ENCODE measurements at regions not wholly inside any gene's neighbourhood (a gene's known extent, or its start where the extent isn't known, plus 50 kb on each side); places are given as distances from the start of the nearest gene placed in this dataset.

GRCh38 chr9:82572146-82572545 lies 490.8 kb downstream of the RASEF start:
- Mint-ChIP-seq H3K36me3 (no peaks in the 10 kb centered on the region), H3K4me3 (no peak overlapping the region), H3K27me3 (no peaks in the 10 kb centered on the region), H3K9me3 (peaks cover 4% of the 10 kb centered on the region), H3K27ac (no peak overlapping the region), H3K4me1 (no peaks in the 10 kb centered on the region)
- CTCF ChIA-PET: no interaction called here
- DNase-seq: no peak

GRCh38 chr9:82574911-82575310 lies 488.0 kb downstream of the RASEF start:
- H3K27ac Mint-ChIP-seq: no peak overlapping the region
- CTCF ChIA-PET: no interaction called here
- no peaks in the 10 kb centered on the region for H3K4me1 Mint-ChIP-seq
- H3K27me3 Mint-ChIP-seq: no peaks in the 10 kb centered on the region
- H3K4me3 Mint-ChIP-seq: no peak overlapping the region
- no peaks in the 10 kb centered on the region for H3K36me3 Mint-ChIP-seq
- no peak for DNase-seq
- H3K9me3 Mint-ChIP-seq: peaks cover 4% of the 10 kb centered on the region

- H3K4me3 Mint-ChIP-seq: no peak overlapping the region
- H3K27ac Mint-ChIP-seq: no peak overlapping the region
- H3K9me3 Mint-ChIP-seq: peaks cover 7% of the 10 kb centered on the region
- CTCF ChIA-PET: no interaction called here
- no peak for DNase-seq
- no peaks in the 10 kb centered on the region for H3K36me3 Mint-ChIP-seq
- no peaks in the 10 kb centered on the region for H3K4me1 Mint-ChIP-seq
- no peaks in the 10 kb centered on the region for H3K27me3 Mint-ChIP-seq
Observed at GRCh38 chr9:82580921-82581320, 482.0 kb downstream of the RASEF start.

- no peak for DNase-seq
- CTCF ChIA-PET: no interaction called here
- Mint-ChIP-seq H3K4me3 (no peak overlapping the region), H3K36me3 (no peaks in the 10 kb centered on the region), H3K4me1 (no peaks in the 10 kb centered on the region), H3K27me3 (no peaks in the 10 kb centered on the region), H3K9me3 (peaks cover 7% of the 10 kb centered on the region), H3K27ac (no peak overlapping the region)
Observed at GRCh38 chr9:82581516-82581915, 481.4 kb downstream of the RASEF start.

GRCh38 chr9:82581935-82582334 lies 481.0 kb downstream of the RASEF start:
- no peaks in the 10 kb centered on the region for H3K36me3 Mint-ChIP-seq
- H3K4me3 Mint-ChIP-seq: no peak overlapping the region
- CTCF ChIA-PET: no interaction called here
- H3K27ac Mint-ChIP-seq: no peak overlapping the region
- H3K9me3 Mint-ChIP-seq: peaks cover 7% of the 10 kb centered on the region
- no peak for DNase-seq
- no peaks in the 10 kb centered on the region for H3K27me3 Mint-ChIP-seq
- H3K4me1 Mint-ChIP-seq: no peaks in the 10 kb centered on the region

GRCh38 chr9:82582693-82583092 lies 480.2 kb downstream of the RASEF start:
- H3K9me3 Mint-ChIP-seq: peaks cover 7% of the 10 kb centered on the region
- H3K4me1 Mint-ChIP-seq: no peaks in the 10 kb centered on the region
- CTCF ChIA-PET: no interaction called here
- H3K4me3 Mint-ChIP-seq: no peak overlapping the region
- no peak overlapping the region for H3K27ac Mint-ChIP-seq
- no peaks in the 10 kb centered on the region for H3K27me3 Mint-ChIP-seq
- H3K36me3 Mint-ChIP-seq: no peaks in the 10 kb centered on the region
- DNase-seq: no peak

GRCh38 chr9:82583524-82583923 lies 479.4 kb downstream of the RASEF start:
- Mint-ChIP-seq H3K27ac (no peak overlapping the region), H3K36me3 (no peaks in the 10 kb centered on the region), H3K9me3 (peaks cover 7% of the 10 kb centered on the region), H3K27me3 (no peaks in the 10 kb centered on the region), H3K4me3 (no peak overlapping the region), H3K4me1 (no peaks in the 10 kb centered on the region)
- DNase-seq: no peak
- CTCF ChIA-PET: no interaction called here

- CTCF ChIA-PET: no interaction called here
- Mint-ChIP-seq H3K27me3 (no peaks in the 10 kb centered on the region), H3K4me1 (no peaks in the 10 kb centered on the region), H3K36me3 (no peaks in the 10 kb centered on the region), H3K4me3 (no peak overlapping the region), H3K27ac (no peak overlapping the region), H3K9me3 (peaks cover 7% of the 10 kb centered on the region)
- no peak for DNase-seq
Observed at GRCh38 chr9:82584349-82584863, 478.5 kb downstream of the RASEF start.

- Mint-ChIP-seq H3K27ac (no peak overlapping the region), H3K27me3 (no peaks in the 10 kb centered on the region), H3K36me3 (no peaks in the 10 kb centered on the region), H3K4me1 (no peaks in the 10 kb centered on the region), H3K4me3 (no peak overlapping the region), H3K9me3 (peaks cover 7% of the 10 kb centered on the region)
- CTCF ChIA-PET: no interaction called here
- DNase-seq: no peak
Observed at GRCh38 chr9:82586918-82587356, 476.0 kb downstream of the RASEF start.

GRCh38 chr9:82588301-82589180 lies 474.4 kb downstream of the RASEF start:
- CTCF ChIA-PET: no interaction called here
- peaks cover 7% of the 10 kb centered on the region for H3K9me3 Mint-ChIP-seq

GRCh38 chr9:82590845-82591244 lies 472.1 kb downstream of the RASEF start:
- CTCF ChIA-PET: no interaction called here
- no peak for DNase-seq
- no peak overlapping the region for H3K27ac Mint-ChIP-seq
- H3K9me3 Mint-ChIP-seq: no peaks in the 10 kb centered on the region
- H3K4me3 Mint-ChIP-seq: no peak overlapping the region
- H3K4me1 Mint-ChIP-seq: no peaks in the 10 kb centered on the region
- no peaks in the 10 kb centered on the region for H3K36me3 Mint-ChIP-seq
- H3K27me3 Mint-ChIP-seq: no peaks in the 10 kb centered on the region

More at GRCh38 chr9:82588301-82589180, 474.4 kb downstream of the RASEF start:
- no peak overlapping the region for H3K27ac Mint-ChIP-seq
- H3K4me3 Mint-ChIP-seq: no peak overlapping the region
- H3K27me3 Mint-ChIP-seq: no peaks in the 10 kb centered on the region
- H3K4me1 Mint-ChIP-seq: no peaks in the 10 kb centered on the region
- DNase-seq: no peak
- H3K36me3 Mint-ChIP-seq: no peaks in the 10 kb centered on the region

GRCh38 chr9:82593501-82593900 lies 469.4 kb downstream of the RASEF start:
- DNase-seq: no peak
- H3K4me3 Mint-ChIP-seq: no peak overlapping the region
- H3K9me3 Mint-ChIP-seq: no peaks in the 10 kb centered on the region
- H3K36me3 Mint-ChIP-seq: no peaks in the 10 kb centered on the region
- CTCF ChIA-PET: no interaction called here
- H3K27ac Mint-ChIP-seq: no peak overlapping the region
- no peaks in the 10 kb centered on the region for H3K27me3 Mint-ChIP-seq
- H3K4me1 Mint-ChIP-seq: no peaks in the 10 kb centered on the region

GRCh38 chr9:82597241-82598203 lies 465.4 kb downstream of the RASEF start:
- no peaks in the 10 kb centered on the region for H3K27me3 Mint-ChIP-seq
- H3K4me3 Mint-ChIP-seq: no peak overlapping the region
- no peak for DNase-seq
- no peaks in the 10 kb centered on the region for H3K36me3 Mint-ChIP-seq
- no peak overlapping the region for H3K27ac Mint-ChIP-seq
- H3K4me1 Mint-ChIP-seq: no peaks in the 10 kb centered on the region
- CTCF ChIA-PET: no interaction called here
- H3K9me3 Mint-ChIP-seq: no peaks in the 10 kb centered on the region

GRCh38 chr9:82598241-82599039 lies 464.5 kb downstream of the RASEF start:
- no peak for DNase-seq
- H3K4me1 Mint-ChIP-seq: no peaks in the 10 kb centered on the region
- CTCF ChIA-PET: no interaction called here
- no peak overlapping the region for H3K4me3 Mint-ChIP-seq
- H3K9me3 Mint-ChIP-seq: no peaks in the 10 kb centered on the region
- H3K36me3 Mint-ChIP-seq: no peaks in the 10 kb centered on the region
- H3K27ac Mint-ChIP-seq: no peak overlapping the region
- H3K27me3 Mint-ChIP-seq: no peaks in the 10 kb centered on the region
